Kidney (tissue), 13 donors: ENCODE measurements at regions not wholly inside any gene's neighbourhood (a gene's known extent, or its start where the extent isn't known, plus 50 kb on each side); places are given as distances from the start of the nearest gene placed in this dataset.

Experiments used
- DNase-seq, 5 donors: peaks; one replicate each; pipeline ENCODE4 v3.0.0-alpha.2; 2013 to 2020
- FAIRE-seq: peaks from 2 replicates; lab custom pipeline; 2012; peaks lifted over from hg19 to GRCh38; lab: Jason Lieb, UNC
- H3K27ac ChIP-seq, 2 donors: one replicate each; pipeline ENCODE4 v1.7.0; 2013; ENCODE audit warnings: low read depth in 2 of 2, low read length in 2 of 2, inconsistent platforms in 1 of 2
- H3K27me3 ChIP-seq: one replicate; pipeline ENCODE4 v1.7.1; 2013; ENCODE audit warnings: low read length, inconsistent platforms; ENCODE audit not compliant: control insufficient read depth, insufficient read depth
- H3K36me3 ChIP-seq, 3 donors: one replicate each; pipeline versions ENCODE4 v1.7.0 to v1.7.1; 2013; ENCODE audit warnings: low read length in 3 of 3, control low read depth in 1 of 3, inconsistent platforms in 1 of 3; ENCODE audit not compliant: insufficient read depth in 3 of 3, control insufficient read depth in 2 of 3
- H3K4me1 ChIP-seq, 3 donors: one replicate each; pipeline versions ENCODE4 v1.7.0 to v1.7.1; 2013; ENCODE audit warnings: low read length in 3 of 3, inconsistent platforms in 1 of 3, low read depth in 1 of 3; ENCODE audit not compliant: control insufficient read depth in 2 of 3, insufficient read depth in 2 of 3
- H3K4me3 ChIP-seq, 3 donors: one replicate each; pipeline versions ENCODE4 v1.7.0 to v1.8.1; 2013; ENCODE audit warnings: low read length in 3 of 3, control low read depth in 1 of 3, inconsistent platforms in 1 of 3
- H3K9ac ChIP-seq, 3 donors: one replicate each; pipeline versions ENCODE4 v1.7.0 to v1.7.1; 2013; ENCODE audit warnings: low read length in 3 of 3, control low read depth in 1 of 3, inconsistent platforms in 1 of 3
- H3K9me3 ChIP-seq, 3 donors: one replicate each; pipeline versions ENCODE4 v1.7.0 to v1.7.1; 2013; ENCODE audit warnings: low read length in 3 of 3, control low read depth in 1 of 3, inconsistent platforms in 1 of 3; ENCODE audit not compliant: control insufficient read depth in 2 of 3, insufficient read depth in 1 of 3
- intact Hi-C: fragments of 100-400 bp; cut with DNase I; formaldehyde crosslinking; loops from one replicate; pipeline ENCODE4 v1.11.1; 2022
- TF ChIP-seq, protein P1 (sequence below): IDR thresholded peaks from 3 replicates; pipeline ENCODE4 v1.5.1; 2012; ENCODE audit warnings: mild to moderate bottlenecking, moderate library complexity, borderline replicate concordance; ENCODE audit not compliant: insufficient read depth; ENCODE audit errors: extremely low read depth
- donor health status: control.
- donor health status: control.
- donor health status: control.
- donor health status: control.
- donor health status: control.
- donor health status: DM: yes; HTN: yes; CAD: no.
- donor health status: Normal renal cell carcinoma (clear cell type).

DNA sequence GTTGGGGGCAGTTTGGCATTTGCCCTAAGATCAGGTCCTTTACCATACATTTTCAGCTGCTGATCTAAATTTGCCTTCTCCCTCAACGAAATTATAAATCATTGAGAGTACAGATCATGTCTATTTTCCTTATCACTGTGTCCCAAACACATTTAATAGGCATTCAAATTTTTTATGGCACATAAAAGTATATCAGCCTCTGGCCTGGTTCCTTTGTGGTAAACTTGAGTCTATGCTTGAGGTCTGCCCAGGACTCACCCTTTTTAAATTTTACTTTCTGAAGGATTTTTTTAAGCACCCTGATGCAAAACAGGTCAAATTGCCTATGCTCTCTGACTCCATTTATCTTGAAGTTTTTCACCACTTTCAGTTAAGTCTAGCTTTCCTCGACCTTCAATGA, 163.6 kb upstream of the GRIN3A start:
- H3K27ac ChIP-seq, result no peak overlapping the region
- TF ChIP-seq, protein P1, sequence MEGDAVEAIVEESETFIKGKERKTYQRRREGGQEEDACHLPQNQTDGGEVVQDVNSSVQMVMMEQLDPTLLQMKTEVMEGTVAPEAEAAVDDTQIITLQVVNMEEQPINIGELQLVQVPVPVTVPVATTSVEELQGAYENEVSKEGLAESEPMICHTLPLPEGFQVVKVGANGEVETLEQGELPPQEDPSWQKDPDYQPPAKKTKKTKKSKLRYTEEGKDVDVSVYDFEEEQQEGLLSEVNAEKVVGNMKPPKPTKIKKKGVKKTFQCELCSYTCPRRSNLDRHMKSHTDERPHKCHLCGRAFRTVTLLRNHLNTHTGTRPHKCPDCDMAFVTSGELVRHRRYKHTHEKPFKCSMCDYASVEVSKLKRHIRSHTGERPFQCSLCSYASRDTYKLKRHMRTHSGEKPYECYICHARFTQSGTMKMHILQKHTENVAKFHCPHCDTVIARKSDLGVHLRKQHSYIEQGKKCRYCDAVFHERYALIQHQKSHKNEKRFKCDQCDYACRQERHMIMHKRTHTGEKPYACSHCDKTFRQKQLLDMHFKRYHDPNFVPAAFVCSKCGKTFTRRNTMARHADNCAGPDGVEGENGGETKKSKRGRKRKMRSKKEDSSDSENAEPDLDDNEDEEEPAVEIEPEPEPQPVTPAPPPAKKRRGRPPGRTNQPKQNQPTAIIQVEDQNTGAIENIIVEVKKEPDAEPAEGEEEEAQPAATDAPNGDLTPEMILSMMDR, result no peak
- H3K9ac ChIP-seq, result no peak overlapping the region
- DNase-seq, result no peak
- no peaks in the 10 kb centered on the region for H3K27me3 ChIP-seq
- H3K4me3 ChIP-seq, result no peak overlapping the region
- intact Hi-C loops, result no loop called here
- no peaks in the 10 kb centered on the region for H3K9me3 ChIP-seq
- FAIRE-seq, result no peak
- H3K4me1 ChIP-seq, result no peaks in the 10 kb centered on the region
- H3K36me3 ChIP-seq, result no peaks in the 10 kb centered on the region

DNA sequence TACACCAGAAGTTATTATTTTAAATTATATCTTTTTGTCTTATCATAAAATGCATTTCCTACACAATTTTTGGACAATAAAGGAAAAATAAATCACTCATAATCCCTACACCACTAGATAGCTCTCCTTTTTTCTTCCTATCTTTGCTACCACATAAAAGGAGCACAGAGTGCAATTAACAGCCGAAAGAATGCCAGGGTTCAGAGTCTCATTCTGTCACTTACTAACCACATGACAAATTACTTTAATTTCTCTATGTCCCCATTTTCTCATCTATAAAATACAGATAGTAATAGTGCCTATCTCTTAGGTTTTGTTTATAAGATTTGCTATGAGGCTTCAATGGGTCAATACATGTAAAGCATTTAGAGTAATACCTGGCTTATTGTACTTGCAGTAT, 158.7 kb upstream of the GRIN3A start:
- no peak for FAIRE-seq
- intact Hi-C loops, result no loop called here
- H3K4me1 ChIP-seq, result no peaks in the 10 kb centered on the region

DNA sequence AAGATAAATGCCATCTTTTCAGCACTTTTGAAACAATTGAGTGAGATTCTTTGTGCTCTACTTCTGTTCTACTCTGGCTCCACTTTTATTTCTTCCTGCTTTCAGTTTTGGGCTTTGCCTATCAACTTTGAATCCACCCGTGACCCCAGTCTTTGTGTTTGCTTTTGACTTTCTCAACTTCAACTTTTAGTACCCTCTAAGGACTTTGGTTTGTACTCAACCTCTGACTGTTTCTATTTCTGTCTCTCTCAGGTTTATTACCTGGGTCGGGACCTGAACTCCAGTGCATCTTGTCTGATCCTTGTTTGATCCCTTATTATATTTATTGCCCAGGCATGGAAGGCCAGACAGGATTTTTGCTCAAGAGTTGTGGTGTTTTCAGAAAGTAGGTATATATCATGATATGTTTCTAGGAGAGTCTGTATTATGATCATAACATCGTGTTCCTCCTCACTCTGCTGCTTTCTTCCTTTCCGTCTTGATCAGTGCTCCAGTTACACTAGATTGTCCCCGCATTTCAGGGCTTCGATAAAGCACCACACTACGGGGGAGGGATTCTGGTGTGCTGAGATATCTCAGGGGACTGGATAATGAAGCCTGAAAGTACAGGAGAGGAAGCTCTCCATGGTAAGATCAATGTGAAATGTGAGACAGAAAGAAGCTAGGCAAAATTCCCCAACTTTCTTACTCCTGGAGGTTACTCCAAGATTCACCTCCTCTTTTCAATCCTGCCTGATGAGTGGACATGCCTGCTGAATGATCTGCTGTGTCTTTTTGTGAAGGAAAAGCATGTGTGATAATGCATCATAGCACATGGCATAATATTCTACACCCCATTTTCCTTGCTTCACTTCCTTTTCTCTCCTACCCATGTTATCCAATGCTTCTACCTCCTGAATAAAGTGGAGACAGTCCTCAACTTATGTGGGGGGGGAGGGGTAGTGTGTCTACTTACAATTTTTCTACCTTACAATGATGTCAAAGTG, 155.5 kb upstream of the GRIN3A start:
- H3K4me3 ChIP-seq, result no peak overlapping the region
- no peaks in the 10 kb centered on the region for H3K4me1 ChIP-seq
- TF ChIP-seq, protein P1, result no peak
- H3K27me3 ChIP-seq, result no peaks in the 10 kb centered on the region
- DNase-seq (peak in 1 of 5 donors; percentile 26), FAIRE-seq (no peak)
- H3K9me3 ChIP-seq, result no peaks in the 10 kb centered on the region
- no peaks in the 10 kb centered on the region for H3K36me3 ChIP-seq
- H3K27ac ChIP-seq, result no peak overlapping the region
- no peak overlapping the region for H3K9ac ChIP-seq
- intact Hi-C loops, result no loop called here

More for the DNA sequence above, 158.7 kb upstream of the GRIN3A start:
- no peak overlapping the region for H3K9ac ChIP-seq
- H3K36me3 ChIP-seq, result no peaks in the 10 kb centered on the region
- no peaks in the 10 kb centered on the region for H3K27me3 ChIP-seq
- TF ChIP-seq, protein P1, result no peak
- H3K9me3 ChIP-seq, result no peaks in the 10 kb centered on the region
- no peak overlapping the region for H3K27ac ChIP-seq
- H3K4me3 ChIP-seq, result no peak overlapping the region
- DNase-seq, result no peak
